K562 (cell line): ENCODE measurements at regions not wholly inside any gene's neighbourhood (a gene's known extent, or its start where the extent isn't known, plus 50 kb on each side); places are given as distances from the start of the nearest gene placed in this dataset.

Experiments used
- RBM17 ChIP-seq: fragments of 200-400 bp; formaldehyde crosslinking; IDR thresholded peaks from 2 replicates; pipeline ENCODE4 v1.6.1; 2017; ENCODE audit warnings: low read depth, mild to moderate bottlenecking, low read length, borderline replicate concordance
- SNIP1 ChIP-seq: fragments of 450-650 bp; IDR thresholded peaks from 2 replicates; pipeline ENCODE4 v1.7.1; 2017; ENCODE audit warnings: low read depth, mild to moderate bottlenecking
- ZNF311 ChIP-seq: fragments of 250-450 bp; sonication (Bioruptor Pico); IDR thresholded peaks from 2 replicates; pipeline ENCODE4 v1.4.0; 2020; ENCODE audit warnings: mild to moderate bottlenecking, moderate library complexity
- ZNF407 ChIP-seq: fragments of 450-650 bp; IDR thresholded peaks from 2 replicates; pipeline ENCODE4 v1.6.1; 2016; ENCODE audit warnings: low read depth
- TF ChIP-seq, protein P1 (sequence below): fragments of 250-450 bp; sonication (Bioruptor Pico); IDR thresholded peaks from 2 replicates; pipeline ENCODE4 v1.5.0; 2020; ENCODE audit warnings: mild to moderate bottlenecking
- TF ChIP-seq, protein P2 (sequence below): sonication (generic); formaldehyde crosslinking; IDR thresholded peaks from 2 replicates; pipeline ENCODE4 v1.8.0; 2022; ENCODE audit warnings: mild to moderate bottlenecking, low read depth, missing genetic modification reagents

- TF ChIP-seq ZNF407 (peak; percentile 84), SNIP1 (0 out of 2 replicates have a peak, but pooled peaks have one; percentile 1), RBM17 (no peak), ZNF311 (CRISPR knock-in tag) (no peak)
- TF ChIP-seq, protein P1, sequence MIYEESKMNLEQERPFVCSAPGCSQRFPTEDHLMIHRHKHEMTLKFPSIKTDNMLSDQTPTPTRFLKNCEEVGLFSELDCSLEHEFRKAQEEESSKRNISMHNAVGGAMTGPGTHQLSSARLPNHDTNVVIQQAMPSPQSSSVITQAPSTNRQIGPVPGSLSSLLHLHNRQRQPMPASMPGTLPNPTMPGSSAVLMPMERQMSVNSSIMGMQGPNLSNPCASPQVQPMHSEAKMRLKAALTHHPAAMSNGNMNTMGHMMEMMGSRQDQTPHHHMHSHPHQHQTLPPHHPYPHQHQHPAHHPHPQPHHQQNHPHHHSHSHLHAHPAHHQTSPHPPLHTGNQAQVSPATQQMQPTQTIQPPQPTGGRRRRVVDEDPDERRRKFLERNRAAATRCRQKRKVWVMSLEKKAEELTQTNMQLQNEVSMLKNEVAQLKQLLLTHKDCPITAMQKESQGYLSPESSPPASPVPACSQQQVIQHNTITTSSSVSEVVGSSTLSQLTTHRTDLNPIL (CRISPR knock-in tag): 0 out of 2 replicates have a peak, but pooled peaks have one; percentile 33
- TF ChIP-seq, protein P2, sequence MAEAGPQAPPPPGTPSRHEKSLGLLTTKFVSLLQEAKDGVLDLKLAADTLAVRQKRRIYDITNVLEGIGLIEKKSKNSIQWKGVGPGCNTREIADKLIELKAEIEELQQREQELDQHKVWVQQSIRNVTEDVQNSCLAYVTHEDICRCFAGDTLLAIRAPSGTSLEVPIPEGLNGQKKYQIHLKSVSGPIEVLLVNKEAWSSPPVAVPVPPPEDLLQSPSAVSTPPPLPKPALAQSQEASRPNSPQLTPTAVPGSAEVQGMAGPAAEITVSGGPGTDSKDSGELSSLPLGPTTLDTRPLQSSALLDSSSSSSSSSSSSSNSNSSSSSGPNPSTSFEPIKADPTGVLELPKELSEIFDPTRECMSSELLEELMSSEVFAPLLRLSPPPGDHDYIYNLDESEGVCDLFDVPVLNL (CRISPR knock-in tag): no peak
These were observed 119.7 kb upstream of the ZNF184 start (continued) for GRCh38 chr6:27592481-27593199.
